ENCODE measurements at regions not wholly inside any gene's neighbourhood (a gene's known extent, or its start where the extent isn't known, plus 50 kb on each side); places are given as distances from the start of the nearest gene placed in this dataset.

DNA sequence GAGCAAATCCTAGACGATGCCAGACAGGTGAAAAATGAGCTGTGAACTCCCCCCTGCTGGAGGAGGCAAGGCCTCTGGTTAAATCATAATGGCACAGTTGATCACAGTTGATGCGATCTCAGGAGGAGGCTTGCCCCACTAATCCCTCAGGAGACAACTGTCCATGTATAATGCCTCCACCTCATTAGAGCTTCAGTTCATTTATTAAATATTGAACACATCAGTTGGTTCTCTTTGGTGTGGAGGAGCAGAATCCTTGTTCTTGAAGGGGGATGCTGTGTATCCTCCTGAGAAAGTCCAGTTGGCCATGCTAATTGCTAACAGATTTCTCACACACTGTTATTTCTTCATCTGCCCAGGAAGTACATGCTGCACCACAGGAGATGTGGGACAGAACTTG is 290.5 kb downstream of the IGSF11 start:
- no peak for TF ChIP-seq TAF1 (IDR thresholded peaks at IDR 0.05; ENCODE audit: borderline replicate concordance, low read depth, low read length)
- TF ChIP-seq, protein P1, sequence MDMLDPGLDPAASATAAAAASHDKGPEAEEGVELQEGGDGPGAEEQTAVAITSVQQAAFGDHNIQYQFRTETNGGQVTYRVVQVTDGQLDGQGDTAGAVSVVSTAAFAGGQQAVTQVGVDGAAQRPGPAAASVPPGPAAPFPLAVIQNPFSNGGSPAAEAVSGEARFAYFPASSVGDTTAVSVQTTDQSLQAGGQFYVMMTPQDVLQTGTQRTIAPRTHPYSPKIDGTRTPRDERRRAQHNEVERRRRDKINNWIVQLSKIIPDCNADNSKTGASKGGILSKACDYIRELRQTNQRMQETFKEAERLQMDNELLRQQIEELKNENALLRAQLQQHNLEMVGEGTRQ (IDR thresholded peaks at IDR 0.05; ENCODE audit: borderline replicate concordance, low read depth, low read length): no peak
- TF ChIP-seq FOXJ3 (CRISPR knock-in tag; IDR thresholded peaks at IDR 0.05): no peak
- TF ChIP-seq RCOR1 (IDR thresholded peaks at IDR 0.05; ENCODE audit: low read length): no peak
- TF ChIP-seq, protein P2, sequence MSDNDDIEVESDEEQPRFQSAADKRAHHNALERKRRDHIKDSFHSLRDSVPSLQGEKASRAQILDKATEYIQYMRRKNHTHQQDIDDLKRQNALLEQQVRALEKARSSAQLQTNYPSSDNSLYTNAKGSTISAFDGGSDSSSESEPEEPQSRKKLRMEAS (IDR thresholded peaks at IDR 0.05; ENCODE audit: low read depth): no peak
- TF ChIP-seq, protein P3, sequence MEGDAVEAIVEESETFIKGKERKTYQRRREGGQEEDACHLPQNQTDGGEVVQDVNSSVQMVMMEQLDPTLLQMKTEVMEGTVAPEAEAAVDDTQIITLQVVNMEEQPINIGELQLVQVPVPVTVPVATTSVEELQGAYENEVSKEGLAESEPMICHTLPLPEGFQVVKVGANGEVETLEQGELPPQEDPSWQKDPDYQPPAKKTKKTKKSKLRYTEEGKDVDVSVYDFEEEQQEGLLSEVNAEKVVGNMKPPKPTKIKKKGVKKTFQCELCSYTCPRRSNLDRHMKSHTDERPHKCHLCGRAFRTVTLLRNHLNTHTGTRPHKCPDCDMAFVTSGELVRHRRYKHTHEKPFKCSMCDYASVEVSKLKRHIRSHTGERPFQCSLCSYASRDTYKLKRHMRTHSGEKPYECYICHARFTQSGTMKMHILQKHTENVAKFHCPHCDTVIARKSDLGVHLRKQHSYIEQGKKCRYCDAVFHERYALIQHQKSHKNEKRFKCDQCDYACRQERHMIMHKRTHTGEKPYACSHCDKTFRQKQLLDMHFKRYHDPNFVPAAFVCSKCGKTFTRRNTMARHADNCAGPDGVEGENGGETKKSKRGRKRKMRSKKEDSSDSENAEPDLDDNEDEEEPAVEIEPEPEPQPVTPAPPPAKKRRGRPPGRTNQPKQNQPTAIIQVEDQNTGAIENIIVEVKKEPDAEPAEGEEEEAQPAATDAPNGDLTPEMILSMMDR (IDR thresholded peaks at IDR 0.05): no peak
- TF ChIP-seq CHD2 (IDR thresholded peaks at IDR 0.05; ENCODE audit: low read length, partially characterized antibody): no peak
- no peak for TF ChIP-seq POLR2AphosphoS5 (IDR thresholded peaks at IDR 0.05; ENCODE audit: low read depth, low read length)
- no peak for TF ChIP-seq SIN3A (IDR thresholded peaks at IDR 0.05; ENCODE audit: borderline replicate concordance, low read depth, low read length)
- TF ChIP-seq, protein P4, sequence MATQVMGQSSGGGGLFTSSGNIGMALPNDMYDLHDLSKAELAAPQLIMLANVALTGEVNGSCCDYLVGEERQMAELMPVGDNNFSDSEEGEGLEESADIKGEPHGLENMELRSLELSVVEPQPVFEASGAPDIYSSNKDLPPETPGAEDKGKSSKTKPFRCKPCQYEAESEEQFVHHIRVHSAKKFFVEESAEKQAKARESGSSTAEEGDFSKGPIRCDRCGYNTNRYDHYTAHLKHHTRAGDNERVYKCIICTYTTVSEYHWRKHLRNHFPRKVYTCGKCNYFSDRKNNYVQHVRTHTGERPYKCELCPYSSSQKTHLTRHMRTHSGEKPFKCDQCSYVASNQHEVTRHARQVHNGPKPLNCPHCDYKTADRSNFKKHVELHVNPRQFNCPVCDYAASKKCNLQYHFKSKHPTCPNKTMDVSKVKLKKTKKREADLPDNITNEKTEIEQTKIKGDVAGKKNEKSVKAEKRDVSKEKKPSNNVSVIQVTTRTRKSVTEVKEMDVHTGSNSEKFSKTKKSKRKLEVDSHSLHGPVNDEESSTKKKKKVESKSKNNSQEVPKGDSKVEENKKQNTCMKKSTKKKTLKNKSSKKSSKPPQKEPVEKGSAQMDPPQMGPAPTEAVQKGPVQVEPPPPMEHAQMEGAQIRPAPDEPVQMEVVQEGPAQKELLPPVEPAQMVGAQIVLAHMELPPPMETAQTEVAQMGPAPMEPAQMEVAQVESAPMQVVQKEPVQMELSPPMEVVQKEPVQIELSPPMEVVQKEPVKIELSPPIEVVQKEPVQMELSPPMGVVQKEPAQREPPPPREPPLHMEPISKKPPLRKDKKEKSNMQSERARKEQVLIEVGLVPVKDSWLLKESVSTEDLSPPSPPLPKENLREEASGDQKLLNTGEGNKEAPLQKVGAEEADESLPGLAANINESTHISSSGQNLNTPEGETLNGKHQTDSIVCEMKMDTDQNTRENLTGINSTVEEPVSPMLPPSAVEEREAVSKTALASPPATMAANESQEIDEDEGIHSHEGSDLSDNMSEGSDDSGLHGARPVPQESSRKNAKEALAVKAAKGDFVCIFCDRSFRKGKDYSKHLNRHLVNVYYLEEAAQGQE (IDR thresholded peaks at IDR 0.05; ENCODE audit: low read depth, low read length): no peak
- TF ChIP-seq SMC3 (IDR thresholded peaks at IDR 0.05; ENCODE audit: low read depth, low read length): no peak
